ENCODE measurements at regions not wholly inside any gene's neighbourhood (a gene's known extent, or its start where the extent isn't known, plus 50 kb on each side); places are given as distances from the start of the nearest gene placed in this dataset.

DNA sequence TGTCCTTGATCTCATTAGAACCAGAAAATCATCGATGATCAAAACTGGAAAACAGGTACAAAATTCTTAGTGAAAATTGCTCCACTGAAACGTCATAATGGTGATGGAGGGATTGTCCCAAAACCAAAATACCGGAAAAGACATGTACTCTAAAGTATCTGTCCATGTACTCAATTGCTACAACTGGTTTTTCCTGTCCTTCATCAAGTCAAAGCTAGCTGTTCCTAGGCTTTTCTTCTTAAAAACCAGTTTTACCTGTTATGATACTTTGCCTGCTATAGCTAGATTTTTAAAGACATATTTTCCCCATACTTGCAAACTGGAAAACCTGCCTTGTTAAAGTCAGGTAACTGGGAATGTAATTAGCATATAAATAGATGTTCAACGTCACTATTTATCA lies 50.5 kb upstream of the LRRC1 start:
- no peak for DNase-seq (ENCODE audit: low read depth in 2 of 2)

DNA sequence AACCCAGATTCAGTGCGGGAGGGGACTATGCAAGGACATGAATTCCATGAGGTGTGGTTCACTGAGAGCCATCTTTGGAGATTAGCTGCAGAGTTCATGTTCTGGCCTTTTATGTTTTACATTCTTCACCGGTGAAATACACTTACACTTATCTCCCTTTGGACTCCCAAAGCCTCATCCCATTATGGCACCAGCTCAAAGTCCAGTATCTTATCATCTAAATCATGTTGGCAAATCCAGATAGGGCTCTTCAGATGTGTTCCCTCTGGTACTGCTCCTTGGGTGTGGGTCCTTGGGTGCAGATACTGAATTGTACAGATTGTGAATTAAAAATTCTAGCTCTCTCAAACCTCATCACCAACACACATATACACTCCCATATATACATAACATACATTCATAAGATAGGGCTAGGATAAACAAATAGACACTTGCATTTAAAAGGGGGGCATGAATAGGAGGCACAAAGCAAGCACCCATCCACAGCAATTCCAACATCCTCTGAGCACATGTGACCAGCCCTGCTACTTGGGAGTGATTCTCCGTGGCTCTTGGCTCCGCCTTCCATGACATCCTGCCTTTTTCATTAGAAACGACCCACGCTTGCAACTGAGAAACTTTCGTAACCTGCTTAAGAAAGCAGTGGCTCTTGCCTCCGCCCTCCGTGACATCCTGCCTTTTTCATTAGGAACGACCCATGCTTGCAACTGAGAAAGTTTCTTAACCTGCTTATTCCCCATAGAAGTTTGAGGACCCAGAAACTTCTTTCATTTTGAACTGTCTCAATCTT lies 53.6 kb upstream of the LRRC1 start:
- DNase-seq (ENCODE audit: low read depth in 2 of 2) = peak; percentile 16 to 19

DNA sequence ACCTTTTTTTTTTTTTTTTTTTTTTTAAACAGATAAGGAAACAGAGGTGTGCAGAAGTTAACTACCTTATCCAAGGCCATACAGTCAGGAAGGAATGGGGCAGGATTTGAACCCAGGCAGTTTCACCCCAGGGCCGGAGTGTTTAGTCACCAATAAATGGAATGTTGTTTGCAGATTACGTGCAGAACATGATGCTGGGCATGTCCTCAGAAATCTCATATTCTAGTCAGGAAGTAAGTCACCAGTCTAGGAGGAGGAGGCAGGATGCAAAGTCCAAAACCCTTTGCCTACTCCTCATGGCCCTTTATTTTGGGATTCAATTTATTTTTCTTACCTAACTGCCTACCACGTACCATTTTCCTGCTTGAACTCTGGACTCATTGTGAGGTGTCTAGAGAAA lies 57.1 kb upstream of the LRRC1 start:
- no peak for DNase-seq (ENCODE audit: low read depth in 2 of 2)

DNA sequence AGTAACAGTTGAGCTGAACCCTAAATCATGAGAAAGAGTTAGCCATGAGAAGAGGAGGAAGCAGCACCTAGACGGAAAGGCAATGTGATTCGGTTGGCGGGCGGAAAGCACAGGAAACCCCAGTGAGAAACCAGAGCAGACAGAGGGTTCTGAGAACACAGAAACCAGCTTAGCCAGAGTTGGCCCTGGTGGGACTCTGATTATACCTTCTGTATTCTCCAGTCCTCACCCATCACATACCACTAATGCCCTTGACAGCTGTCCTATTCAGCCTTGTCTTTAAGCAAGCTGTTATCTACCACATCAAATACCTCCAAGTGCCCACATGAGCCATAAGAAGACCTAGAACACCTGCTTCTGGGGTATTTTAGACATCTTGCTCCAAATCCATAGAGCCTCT lies 58.9 kb upstream of the LRRC1 start:
- no peak for DNase-seq (ENCODE audit: low read depth in 2 of 2)

DNA sequence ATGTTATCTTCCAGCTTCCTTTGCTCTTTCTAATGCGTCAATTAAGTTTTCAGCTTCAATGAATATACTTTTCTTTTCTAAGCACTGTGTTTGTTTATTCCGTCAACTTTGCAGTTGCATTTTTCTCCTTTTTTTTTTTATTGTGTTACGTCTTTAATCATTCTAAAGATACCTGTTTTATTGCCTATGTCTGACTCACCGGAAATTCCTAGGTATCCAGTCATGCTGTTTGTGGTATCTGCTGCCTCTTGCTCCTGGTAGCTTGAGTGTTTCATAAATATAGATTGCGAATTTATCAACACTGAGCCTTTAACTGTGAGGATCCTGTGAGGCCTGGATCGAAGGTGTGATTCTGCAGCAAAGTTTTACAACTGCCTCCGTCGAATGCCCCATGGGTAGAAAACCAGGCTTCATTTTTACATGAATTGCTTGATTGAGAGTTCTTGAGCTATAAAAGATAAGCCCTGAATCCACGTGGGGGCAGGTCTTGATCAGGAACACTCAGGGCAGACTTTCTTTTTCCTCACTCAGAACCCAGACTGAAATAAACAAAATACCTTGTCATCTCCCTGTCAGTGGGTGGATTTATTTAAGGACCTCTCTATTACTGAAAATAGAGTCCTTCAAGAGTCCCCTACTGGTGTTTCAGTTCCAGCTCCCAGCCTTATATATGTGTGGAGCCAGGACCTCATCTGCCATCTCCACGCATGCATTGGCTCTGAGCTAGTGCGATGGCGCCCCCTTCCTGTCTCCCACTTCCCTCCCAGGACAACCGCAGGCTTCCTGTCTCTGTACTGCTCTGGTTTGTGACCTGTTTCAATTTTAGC lies 60.1 kb upstream of the LRRC1 start:
- peak in 1 of 2 donors; percentile 4 for DNase-seq (ENCODE audit: low read depth in 2 of 2)

DNA sequence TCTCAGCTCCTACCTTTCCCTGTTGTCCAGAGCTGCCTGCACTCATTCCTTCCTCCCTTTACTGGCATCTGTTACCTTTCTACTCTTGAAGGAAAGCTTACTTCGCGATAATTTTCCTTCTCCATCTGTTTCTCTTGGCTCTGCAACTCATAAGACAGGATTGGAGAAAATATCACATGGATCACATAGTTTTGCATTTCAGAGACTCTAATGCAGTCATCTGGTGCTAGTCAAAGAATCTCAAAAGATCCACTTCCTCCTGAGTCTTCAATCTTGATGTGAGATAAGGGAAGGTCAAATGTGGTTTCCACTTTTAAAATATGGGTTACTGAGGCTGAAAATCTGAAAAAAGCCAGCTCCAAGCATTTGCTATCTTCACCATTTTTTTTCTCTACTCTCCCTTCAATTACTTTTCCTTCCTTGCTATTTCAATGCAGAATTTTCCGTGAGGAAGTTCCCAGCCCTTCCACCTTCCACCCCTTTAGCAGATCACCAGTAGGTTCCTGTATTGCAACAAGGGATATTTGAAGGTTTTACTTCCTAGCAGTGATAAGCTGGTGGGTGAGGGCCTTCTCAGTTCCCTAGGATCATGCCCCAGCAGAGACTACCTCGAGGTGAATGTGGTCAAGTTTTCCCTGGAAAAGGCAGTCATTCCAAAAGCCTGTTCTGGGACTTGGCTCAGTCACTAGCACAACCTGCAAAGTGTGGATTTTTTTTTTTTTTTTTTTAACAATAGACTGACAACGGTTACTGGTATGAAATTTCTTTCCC lies 62.8 kb upstream of the LRRC1 start:
- no peak for DNase-seq (ENCODE audit: low read depth in 2 of 2)

DNA sequence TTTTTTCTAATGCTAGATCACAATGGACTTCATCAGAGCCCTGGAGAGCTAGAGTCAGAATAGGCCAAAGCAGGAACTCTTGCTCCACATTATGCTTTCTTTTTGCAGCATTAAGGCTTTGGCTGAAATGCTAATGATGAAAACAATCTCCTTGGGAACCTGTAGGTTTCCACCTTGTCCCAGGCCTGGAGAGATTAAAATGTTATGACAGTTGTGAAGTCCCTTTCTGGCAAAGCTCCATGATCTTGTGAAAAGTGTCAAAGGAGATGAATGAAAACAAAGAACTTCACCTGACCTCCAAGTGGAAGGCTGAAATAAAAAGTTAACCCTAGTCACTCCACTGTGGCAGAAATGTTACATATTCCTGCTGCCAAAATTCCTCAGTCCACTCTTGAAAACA lies 64.0 kb upstream of the LRRC1 start:
- no peak for DNase-seq (ENCODE audit: low read depth in 2 of 2)

DNA sequence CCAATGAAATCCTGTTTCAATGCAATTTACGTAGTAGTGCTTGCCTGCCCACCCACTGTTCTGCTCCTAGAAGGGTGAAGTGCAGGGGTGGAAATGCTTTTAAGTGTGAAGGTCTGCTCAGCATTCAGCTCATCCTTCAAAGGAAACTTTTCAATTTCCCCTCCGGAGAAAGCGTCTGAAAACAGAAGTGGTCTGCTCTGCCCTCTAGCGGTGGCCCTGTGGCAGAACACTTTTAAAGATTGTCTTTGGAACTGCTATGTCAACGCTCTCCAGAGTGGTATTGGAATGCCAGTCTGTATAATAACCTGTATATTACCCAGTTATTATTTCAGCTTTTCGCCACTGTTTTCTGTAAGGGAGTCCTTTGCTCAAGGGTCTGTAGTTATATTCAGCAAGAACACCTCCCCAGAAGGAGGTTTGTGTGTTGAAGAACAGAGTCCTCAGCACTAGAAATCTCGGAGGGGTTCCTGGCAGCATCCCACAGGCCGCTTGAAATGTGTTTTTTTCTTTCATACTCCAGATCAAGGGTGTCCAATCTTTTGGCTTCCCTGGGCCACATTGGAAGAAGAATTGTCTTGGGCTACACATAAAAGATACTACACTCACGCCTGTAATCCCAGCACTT lies 63.1 kb upstream of the KLHL31 start:
- peak; percentile 16 to 30 for DNase-seq (ENCODE audit: low read depth in 2 of 2)

DNA sequence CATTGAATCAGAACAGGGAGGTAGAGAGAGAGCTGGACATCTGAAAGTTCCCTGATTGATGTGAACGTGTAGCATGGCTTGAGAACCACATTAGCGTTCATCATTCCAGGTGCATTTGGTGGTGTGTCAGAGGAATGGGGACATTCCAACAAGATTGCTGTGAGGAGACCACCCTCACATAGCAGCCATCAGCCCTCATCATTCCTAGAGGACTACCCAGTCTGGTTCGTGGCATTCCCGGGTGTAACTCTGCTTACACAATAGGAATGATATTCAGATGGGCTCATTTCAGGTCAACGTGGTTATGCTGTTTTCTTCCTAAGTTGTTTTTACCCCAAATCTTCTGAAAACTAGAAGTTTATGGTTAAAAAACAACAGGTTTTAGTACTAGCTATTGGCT lies 62.2 kb upstream of the KLHL31 start:
- no peak for DNase-seq (ENCODE audit: low read depth in 2 of 2)

DNA sequence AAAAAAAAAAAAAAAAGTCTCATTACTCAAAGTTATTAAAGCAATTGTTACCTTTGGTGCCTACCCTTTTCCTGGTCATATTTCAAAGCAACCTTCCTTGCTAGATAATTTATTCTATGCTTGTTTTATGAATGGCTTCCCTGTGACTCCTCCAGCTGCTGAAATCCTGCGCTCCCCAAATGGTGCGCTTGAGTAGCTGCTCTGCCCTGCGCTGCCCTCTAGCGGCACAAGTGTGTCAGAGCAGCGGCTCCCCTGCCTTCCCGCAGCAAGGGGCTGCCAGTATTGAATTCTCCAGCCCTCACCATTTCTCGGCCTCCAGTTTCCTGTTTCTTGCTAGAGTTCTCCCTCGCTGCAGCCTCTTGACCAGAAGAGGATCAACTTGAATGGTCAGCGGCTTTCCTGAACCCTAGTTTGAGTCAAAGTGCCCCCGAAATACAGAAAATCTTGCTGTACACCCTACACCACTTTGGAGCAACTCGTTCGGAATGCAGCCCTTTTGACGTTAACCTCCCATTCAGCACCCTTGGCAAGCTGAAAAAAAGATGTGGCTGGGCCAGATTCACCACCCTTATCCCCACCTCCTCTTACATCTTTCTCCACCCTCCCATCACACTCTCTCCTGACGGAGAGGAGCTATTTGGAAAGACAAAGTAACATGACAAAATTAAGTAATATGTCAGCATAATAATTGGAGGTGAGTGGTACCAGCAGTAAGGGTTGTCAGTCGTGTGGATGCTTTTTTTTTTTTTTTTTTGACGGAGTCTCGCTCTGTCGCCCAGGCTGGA lies 60.4 kb upstream of the KLHL31 start:
- peak; percentile 56 to 75 for DNase-seq (ENCODE audit: low read depth in 2 of 2)

DNA sequence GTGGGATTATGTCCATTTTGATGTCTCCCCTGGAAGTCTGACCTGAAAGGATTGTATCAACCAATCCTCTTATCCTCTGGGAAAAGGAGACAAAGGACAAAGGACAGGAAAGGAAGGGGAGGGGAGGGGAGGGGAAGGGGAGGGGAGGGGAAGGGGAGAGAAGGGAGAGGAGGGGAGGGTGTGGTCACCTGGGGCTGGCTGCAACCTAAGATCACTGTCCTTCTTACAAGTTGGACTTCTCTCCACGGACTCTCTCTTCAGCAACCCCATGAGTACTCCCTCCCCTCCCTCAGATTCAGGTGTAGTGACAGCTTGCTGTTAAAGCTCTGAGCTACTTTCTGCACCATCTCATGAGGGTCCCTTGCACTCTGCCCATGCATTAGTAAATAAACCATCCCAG lies 58.9 kb upstream of the KLHL31 start:
- DNase-seq (ENCODE audit: low read depth in 2 of 2) = no peak

DNA sequence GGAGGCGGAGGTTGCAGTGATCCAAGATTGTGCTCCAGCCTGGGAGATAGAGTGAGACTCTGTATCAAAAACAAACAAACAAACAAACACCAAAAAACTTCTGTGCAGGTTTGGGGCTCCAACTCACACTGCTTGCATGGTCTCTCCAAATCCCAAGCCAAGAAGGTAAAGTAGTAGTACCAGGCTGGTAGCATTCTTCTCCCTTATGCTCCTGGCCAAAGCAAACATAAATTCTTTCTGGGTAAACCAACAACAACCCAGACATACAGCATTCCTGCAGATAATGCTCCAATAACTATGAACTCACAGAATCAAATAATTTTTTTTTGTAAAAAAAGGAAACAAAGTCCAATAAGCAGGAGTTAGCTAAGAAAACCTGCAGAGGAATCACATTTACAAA lies 57.8 kb upstream of the KLHL31 start:
- no peak for DNase-seq (ENCODE audit: low read depth in 2 of 2)

DNA sequence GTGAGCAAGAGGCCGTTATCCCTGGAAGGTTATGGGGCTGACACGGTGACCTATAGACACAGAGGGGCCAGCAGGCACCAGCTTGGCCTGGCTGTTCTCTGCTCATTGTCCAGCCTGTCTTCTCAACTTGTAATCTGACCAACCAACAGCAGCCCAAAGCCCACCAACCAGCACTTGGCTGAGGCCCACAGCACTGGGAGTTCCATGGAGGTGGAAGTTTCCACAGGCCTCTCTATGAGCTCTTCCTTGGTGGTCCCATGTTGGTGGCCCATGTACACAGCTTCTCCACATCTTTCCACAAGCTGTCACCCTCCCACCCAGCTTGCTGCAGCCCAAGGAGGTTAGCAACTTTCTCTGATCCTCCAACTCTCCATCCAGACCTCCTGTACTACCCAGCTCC lies 56.2 kb upstream of the KLHL31 start:
- DNase-seq (ENCODE audit: low read depth in 2 of 2) = no peak

DNA sequence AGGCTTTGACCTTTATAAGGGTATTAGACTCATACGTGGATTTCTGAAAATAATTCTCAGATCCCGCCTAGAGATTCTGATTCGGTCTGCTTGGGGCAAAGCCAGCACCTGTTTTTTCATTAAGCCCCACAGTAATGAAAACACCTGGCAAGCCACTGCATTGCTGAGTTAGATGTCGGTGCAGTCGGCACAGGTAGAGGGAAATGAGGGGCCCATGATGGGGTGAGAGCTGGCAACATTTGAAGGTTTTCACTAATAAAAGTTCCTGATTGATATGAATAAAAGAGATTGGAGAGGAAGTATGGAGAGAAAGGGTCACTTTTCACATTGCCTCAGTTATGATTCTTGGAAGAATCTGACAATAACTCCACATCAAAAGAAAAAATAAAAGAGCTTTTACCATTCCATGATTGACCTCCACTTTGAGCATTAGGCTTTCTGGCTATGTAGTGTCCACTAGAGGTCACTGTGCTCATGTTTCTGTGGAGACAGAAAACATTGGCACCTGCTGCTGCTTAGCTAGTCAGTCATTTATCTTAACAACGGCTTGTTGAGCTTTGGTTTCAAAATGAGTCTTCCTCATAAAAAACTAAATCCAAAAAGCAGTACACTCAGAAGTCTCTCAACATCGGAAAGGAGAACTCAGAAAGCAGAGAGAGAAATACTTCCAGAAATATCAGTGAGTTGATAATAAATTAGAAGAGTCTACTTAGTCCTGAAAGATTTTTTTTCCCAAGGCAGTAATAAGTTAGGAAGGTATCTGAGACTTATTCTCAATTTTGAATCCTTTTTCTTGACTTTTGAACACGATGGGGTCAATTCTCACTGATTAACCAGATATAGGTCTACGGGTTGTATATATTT lies 53.3 kb upstream of the KLHL31 start:
- DNase-seq (ENCODE audit: low read depth in 2 of 2) = peak in 1 of 2 donors; percentile 14

DNA sequence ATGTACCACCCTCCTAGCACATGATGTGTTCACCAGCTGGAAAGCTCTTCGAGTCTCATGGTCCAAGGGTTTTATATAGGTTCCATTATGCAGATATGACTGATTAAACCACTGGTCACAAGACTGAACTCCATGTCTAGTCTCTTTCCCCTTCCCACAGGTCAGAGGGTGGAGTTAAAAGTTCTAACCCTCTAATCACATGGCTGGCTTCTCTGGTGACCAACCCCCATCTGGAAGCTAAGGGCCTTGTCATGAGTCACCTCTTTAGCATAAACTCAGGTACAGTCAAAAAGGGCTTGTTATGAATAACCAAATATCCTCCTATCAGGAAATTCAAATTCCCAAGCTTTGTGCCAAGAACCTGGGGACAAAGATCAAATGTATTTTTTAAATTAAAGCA lies 52.0 kb upstream of the KLHL31 start:
- no peak for DNase-seq (ENCODE audit: low read depth in 2 of 2)

DNA sequence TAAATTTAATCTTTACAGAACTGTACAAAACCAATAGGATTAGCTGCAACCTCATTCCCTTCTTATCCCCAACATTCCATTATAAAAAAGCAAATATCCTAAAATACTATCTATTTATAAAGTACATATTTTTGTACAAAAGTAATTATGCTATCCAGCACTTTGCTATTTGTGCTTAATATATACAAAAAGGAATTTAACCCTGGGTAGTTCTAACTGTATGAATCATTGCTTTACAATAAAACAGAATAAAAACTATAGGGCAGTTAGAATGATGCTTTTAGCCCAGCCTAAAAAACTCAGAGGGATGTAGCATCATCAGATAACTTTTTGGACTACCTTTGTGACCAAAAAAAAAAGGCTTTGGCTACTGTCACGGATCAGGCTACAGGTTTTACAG lies 49.9 kb upstream of the KLHL31 start:
- DNase-seq (ENCODE audit: low read depth in 2 of 2) = no peak
